Trophoblast cell (in vitro differentiated cells and primary cell): ENCODE measurements at regions not wholly inside any gene's neighbourhood (a gene's known extent, or its start where the extent isn't known, plus 50 kb on each side); places are given as distances from the start of the nearest gene placed in this dataset.

ENCODE experiments used
- DNase-seq, 2 donors: peaks; one replicate each; pipeline ENCODE4 v3.0.0-alpha.2; 2016
- H2AFZ ChIP-seq: 2 replicates; pipeline ENCODE4 v1.6.1; 2013; ENCODE audit warnings: low read length, moderate library complexity, mild to moderate bottlenecking; ENCODE audit not compliant: insufficient read depth, poor library complexity
- H2AK5ac ChIP-seq: 2 replicates; pipeline ENCODE4 v1.6.1; 2013; ENCODE audit warnings: mild to moderate bottlenecking, low read length
- H2BK120ac ChIP-seq: 2 replicates; pipeline ENCODE4 v1.6.1; 2013; ENCODE audit warnings: low read length, mild to moderate bottlenecking, moderate library complexity; ENCODE audit not compliant: insufficient read depth, poor library complexity
- H2BK12ac ChIP-seq: 2 replicates; pipeline ENCODE4 v1.6.1; 2013; ENCODE audit warnings: mild to moderate bottlenecking, low read length, moderate library complexity
- H2BK5ac ChIP-seq: 2 replicates; pipeline ENCODE4 v1.6.1; 2013; ENCODE audit warnings: low read length, low read depth, moderate library complexity, mild to moderate bottlenecking; ENCODE audit not compliant: poor library complexity
- H3K14ac ChIP-seq: 2 replicates; pipeline ENCODE4 v1.6.1; 2013; ENCODE audit warnings: mild to moderate bottlenecking, low read length
- H3K18ac ChIP-seq: 2 replicates; pipeline ENCODE4 v1.6.1; 2013; ENCODE audit warnings: mild to moderate bottlenecking, low read length
- H3K23ac ChIP-seq: 2 replicates; pipeline ENCODE4 v1.6.1; 2013; ENCODE audit warnings: low read length
- H3K27ac ChIP-seq: 2 replicates; pipeline ENCODE4 v1.5.1; 2013; ENCODE audit warnings: low read depth, mild to moderate bottlenecking, inconsistent platforms, low read length, moderate library complexity
- H3K27me3 ChIP-seq: 2 replicates; pipeline ENCODE4 v1.6.1; 2013; ENCODE audit warnings: inconsistent platforms, mild to moderate bottlenecking, low read length, moderate library complexity; ENCODE audit not compliant: insufficient read depth
- H3K36me3 ChIP-seq, 2 experiments: 1 replicate in 1 of 2; 2 replicates in 1 of 2; pipeline ENCODE4 v1.6.1; 2013; ENCODE audit warnings: low read length in 2 of 2, mild to moderate bottlenecking in 2 of 2, moderate library complexity in 1 of 2; ENCODE audit not compliant: insufficient read depth in 2 of 2, control insufficient read depth in 1 of 2
- H3K4ac ChIP-seq: 2 replicates; pipeline ENCODE4 v1.6.1; 2013; ENCODE audit warnings: low read depth, mild to moderate bottlenecking, low read length, moderate library complexity
- H3K4me1 ChIP-seq, 2 experiments: 1 replicate in 1 of 2; 2 replicates in 1 of 2; pipeline ENCODE4 v1.6.1; 2013; ENCODE audit warnings: low read length in 2 of 2, mild to moderate bottlenecking in 2 of 2, moderate library complexity in 1 of 2; ENCODE audit not compliant: insufficient read depth in 2 of 2, control insufficient read depth in 1 of 2
- H3K4me2 ChIP-seq: 2 replicates; pipeline ENCODE4 v1.6.1; 2013; ENCODE audit warnings: inconsistent platforms, mild to moderate bottlenecking, low read length, moderate library complexity
- H3K4me3 ChIP-seq: 2 replicates; pipeline ENCODE4 v1.5.1; 2013; ENCODE audit warnings: mild to moderate bottlenecking, low read depth, low read length, inconsistent platforms
- H3K79me1 ChIP-seq: one replicate; pipeline ENCODE4 v1.6.1; 2013; ENCODE audit warnings: low read length
- H3K79me2 ChIP-seq: 2 replicates; pipeline ENCODE4 v1.6.1; 2013; ENCODE audit warnings: low read length, mild to moderate bottlenecking; ENCODE audit not compliant: control insufficient read depth, insufficient read depth, poor library complexity
- H3K9ac ChIP-seq: 2 replicates; pipeline ENCODE4 v1.6.1; 2013; ENCODE audit warnings: mild to moderate bottlenecking, low read length
- H3K9me3 ChIP-seq: 2 replicates; pipeline ENCODE4 v1.6.1; 2013; ENCODE audit warnings: low read depth, mild to moderate bottlenecking, control low read depth, inconsistent platforms, low read length; ENCODE audit not compliant: insufficient read depth
- H4K12ac ChIP-seq: 2 replicates; pipeline ENCODE4 v1.6.1; 2013; ENCODE audit warnings: low read depth, mild to moderate bottlenecking, low read length, moderate library complexity
- H4K8ac ChIP-seq: 2 replicates; pipeline ENCODE4 v1.6.1; 2013; ENCODE audit warnings: low read depth, mild to moderate bottlenecking, low read length, moderate library complexity
- H4K91ac ChIP-seq: one replicate; pipeline ENCODE4 v1.6.1; 2013; ENCODE audit warnings: low read depth, mild to moderate bottlenecking, low read length, moderate library complexity
- WGBS: extraction: QIAGEN DNeasy Blood & Tissue Kit; methylation state at CpG from one replicate; pipeline ENCODE4 v1.1.7; 2013; ENCODE audit warnings: missing lambda C conversion rate; ENCODE audit not compliant: insufficient read length, insufficient coverage; ENCODE audit errors: extremely low coverage; 5-methylcytosine and 5-hydroxymethylcytosine counted together

GRCh38 chr14:94953541-94954260 lies 183.8 kb upstream of the GSC start:
- H3K36me3 ChIP-seq, result no peaks in the 10 kb centered on the region
- no peak overlapping the region for H3K23ac ChIP-seq
- H3K4ac ChIP-seq, result no peak overlapping the region
- no peak overlapping the region for H3K18ac ChIP-seq
- no peak overlapping the region for H4K91ac ChIP-seq
- no peaks in the 10 kb centered on the region for H3K79me2 ChIP-seq
- no peak overlapping the region for H4K8ac ChIP-seq
- H4K12ac ChIP-seq, result no peak overlapping the region
- WGBS, result no CpG with 5 or more reads among the region's 12 CpGs
- no peak overlapping the region for H2AFZ ChIP-seq
- no peaks in the 10 kb centered on the region for H3K79me1 ChIP-seq
- DNase-seq, result no peak
- H3K27ac ChIP-seq, result no peak overlapping the region
- H2BK12ac ChIP-seq, result no peak overlapping the region
- H3K9ac ChIP-seq, result no peak overlapping the region
- no peaks in the 10 kb centered on the region for H3K27me3 ChIP-seq
- H3K14ac ChIP-seq, result no peak overlapping the region
- H2BK5ac ChIP-seq, result no peak overlapping the region
- H2AK5ac ChIP-seq, result no peak overlapping the region
- no peak overlapping the region for H3K4me2 ChIP-seq
- H3K4me1 ChIP-seq, result no peaks in the 10 kb centered on the region
- H3K4me3 ChIP-seq, result no peak overlapping the region
- no peak overlapping the region for H2BK120ac ChIP-seq
- H3K9me3 ChIP-seq, result no peaks in the 10 kb centered on the region

GRCh38 chr14:94952097-94952496 lies 182.2 kb upstream of the GSC start:
- no peak overlapping the region for H4K12ac ChIP-seq
- no peak overlapping the region for H2AFZ ChIP-seq
- no peak overlapping the region for H4K91ac ChIP-seq
- H3K18ac ChIP-seq, result no peak overlapping the region
- H2AK5ac ChIP-seq, result no peak overlapping the region
- H3K27ac ChIP-seq, result no peak overlapping the region
- no peak overlapping the region for H3K9ac ChIP-seq
- no peaks in the 10 kb centered on the region for H3K9me3 ChIP-seq
- no peaks in the 10 kb centered on the region for H3K79me2 ChIP-seq
- H3K4me3 ChIP-seq, result no peak overlapping the region
- no peak for DNase-seq
- H3K27me3 ChIP-seq, result no peaks in the 10 kb centered on the region
- H3K23ac ChIP-seq, result no peak overlapping the region
- H3K14ac ChIP-seq, result no peak overlapping the region
- H3K36me3 ChIP-seq, result no peaks in the 10 kb centered on the region
- H3K4ac ChIP-seq, result no peak overlapping the region
- H2BK5ac ChIP-seq, result no peak overlapping the region
- H3K4me2 ChIP-seq, result no peak overlapping the region
- no peak overlapping the region for H2BK12ac ChIP-seq
- H3K79me1 ChIP-seq, result no peaks in the 10 kb centered on the region
- no peak overlapping the region for H4K8ac ChIP-seq
- no peak overlapping the region for H2BK120ac ChIP-seq
- H3K4me1 ChIP-seq, result no peaks in the 10 kb centered on the region
- no CpG with 5 or more reads among the region's 7 CpGs for WGBS

GRCh38 chr14:94946244-94946643 lies 176.3 kb upstream of the GSC start:
- no peak overlapping the region for H2BK5ac ChIP-seq
- H3K27ac ChIP-seq, result no peak overlapping the region
- H3K27me3 ChIP-seq, result no peaks in the 10 kb centered on the region
- no peaks in the 10 kb centered on the region for H3K79me2 ChIP-seq
- no CpG with 5 or more reads among the region's 3 CpGs for WGBS
- H4K8ac ChIP-seq, result no peak overlapping the region
- H4K91ac ChIP-seq, result no peak overlapping the region
- no peak overlapping the region for H3K23ac ChIP-seq
- DNase-seq, result no peak
- no peak overlapping the region for H3K4me2 ChIP-seq
- no peaks in the 10 kb centered on the region for H3K79me1 ChIP-seq
- no peak overlapping the region for H3K9ac ChIP-seq
- H3K9me3 ChIP-seq, result peaks cover 8% of the 10 kb centered on the region
- no peaks in the 10 kb centered on the region for H3K36me3 ChIP-seq
- no peak overlapping the region for H2BK12ac ChIP-seq
- H2AK5ac ChIP-seq, result no peak overlapping the region
- no peak overlapping the region for H3K4me3 ChIP-seq
- H4K12ac ChIP-seq, result no peak overlapping the region
- H3K4me1 ChIP-seq, result no peaks in the 10 kb centered on the region
- H3K14ac ChIP-seq, result no peak overlapping the region
- H3K18ac ChIP-seq, result no peak overlapping the region
- H2AFZ ChIP-seq, result no peak overlapping the region
- no peak overlapping the region for H3K4ac ChIP-seq
- no peak overlapping the region for H2BK120ac ChIP-seq

- DNase-seq, result no peak
- H3K4me2 ChIP-seq, result no peak overlapping the region
- H2BK12ac ChIP-seq, result no peak overlapping the region
- H4K12ac ChIP-seq, result no peak overlapping the region
- H3K27ac ChIP-seq, result no peak overlapping the region
- H4K91ac ChIP-seq, result no peak overlapping the region
- no peaks in the 10 kb centered on the region for H3K4me1 ChIP-seq
- no peak overlapping the region for H3K18ac ChIP-seq
- H3K4ac ChIP-seq, result no peak overlapping the region
- no peak overlapping the region for H3K14ac ChIP-seq
- H3K79me1 ChIP-seq, result no peaks in the 10 kb centered on the region
- no peaks in the 10 kb centered on the region for H3K79me2 ChIP-seq
- no peak overlapping the region for H2AFZ ChIP-seq
- H3K36me3 ChIP-seq, result no peaks in the 10 kb centered on the region
- WGBS, result no CpG with 5 or more reads among the region's 8 CpGs
- H3K27me3 ChIP-seq, result no peaks in the 10 kb centered on the region
- H3K9ac ChIP-seq, result no peak overlapping the region
- peaks cover 8% of the 10 kb centered on the region for H3K9me3 ChIP-seq
- H3K23ac ChIP-seq, result no peak overlapping the region
- H2BK120ac ChIP-seq, result no peak overlapping the region
- H2BK5ac ChIP-seq, result no peak overlapping the region
- H2AK5ac ChIP-seq, result no peak overlapping the region
- H4K8ac ChIP-seq, result no peak overlapping the region
- H3K4me3 ChIP-seq, result no peak overlapping the region
These were observed 175.7 kb upstream of the GSC start for GRCh38 chr14:94945615-94946014.
